SK-N-SH (cell line): ENCODE measurements at regions not wholly inside any gene's neighbourhood (a gene's known extent, or its start where the extent isn't known, plus 50 kb on each side); places are given as distances from the start of the nearest gene placed in this dataset.

Experiments used
- CHD2 ChIP-seq: fragments of 150-350 bp; IDR thresholded peaks from 2 replicates; pipeline ENCODE4 v1.6.1; 2018; ENCODE audit warnings: low read length; ENCODE audit not compliant: partially characterized antibody
- FOXJ3 ChIP-seq: sonication (generic); formaldehyde crosslinking; IDR thresholded peaks from 2 replicates; pipeline ENCODE4 v1.5.1; 2020; ENCODE audit warnings: mild to moderate bottlenecking, missing genetic modification reagents

DNA sequence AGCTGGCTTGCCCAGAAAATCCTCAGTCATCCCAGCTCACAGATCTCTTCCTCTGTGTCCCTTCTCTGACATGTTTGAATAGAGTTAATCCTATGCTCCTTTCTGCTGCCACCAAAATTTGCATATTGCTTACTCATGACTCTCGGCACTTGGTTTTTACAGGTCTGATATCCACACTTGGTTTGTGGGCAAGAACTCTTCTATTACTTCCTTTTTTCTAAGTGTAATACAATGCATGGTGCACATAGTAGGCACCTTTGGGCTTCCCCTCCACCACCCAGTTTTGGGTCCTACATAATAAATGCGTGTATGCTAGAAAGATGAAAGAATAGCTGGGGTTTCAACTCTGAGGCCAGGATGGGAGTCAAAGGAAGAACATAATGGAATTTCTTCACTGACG lies 69.7 kb upstream of the GRK3 start:
- TF ChIP-seq CHD2 (no peak), FOXJ3 (CRISPR knock-in tag) (no peak)
